DMS 273 treated with DMSO at 0.1 percent for 48 hours (cell line): ENCODE measurements at regions not wholly inside any gene's neighbourhood (a gene's known extent, or its start where the extent isn't known, plus 50 kb on each side); places are given as distances from the start of the nearest gene placed in this dataset.
"Not testable (repeated sequence)": the region's sequence is repeated elsewhere in the genome, so short reads cannot be mapped to it uniquely, and the experiment has no call there.

Source experiments
- DNase-seq: peaks from one replicate; lab custom pipeline; 2025; lab: John Stamatoyannopoulos, UW

- no peak for DNase-seq
Observed at GRCh38 chr3:14057701-14058100, 67.0 kb downstream of the CHCHD4 start.

GRCh38 chr3:14047841-14048240 lies 76.8 kb downstream of the CHCHD4 start:
- no peak for DNase-seq

GRCh38 chr3:14047027-14047426 lies 77.6 kb downstream of the CHCHD4 start:
- no peak for DNase-seq

GRCh38 chr3:14042680-14043079 lies 82.0 kb downstream of the CHCHD4 start:
- DNase-seq = no peak

GRCh38 chr3:14039149-14039548 lies 85.5 kb downstream of the CHCHD4 start:
- no peak for DNase-seq

- DNase-seq = no peak
Observed at GRCh38 chr3:14037211-14037610, 87.5 kb downstream of the CHCHD4 start.

GRCh38 chr3:14033023-14033422 lies 91.6 kb downstream of the CHCHD4 start:
- no peak for DNase-seq

GRCh38 chr3:14031271-14031670 lies 93.4 kb downstream of the CHCHD4 start:
- no peak for DNase-seq

- not testable (repeated sequence) for DNase-seq
Observed at GRCh38 chr3:14029390-14029995, 95.2 kb downstream of the CHCHD4 start.

GRCh38 chr3:14028122-14028521 lies 96.5 kb downstream of the CHCHD4 start:
- DNase-seq = not testable (repeated sequence)

GRCh38 chr3:14019459-14019858 lies 105.2 kb downstream of the CHCHD4 start:
- no peak for DNase-seq

GRCh38 chr3:14016900-14017475 lies 107.7 kb downstream of the CHCHD4 start:
- DNase-seq = no peak

GRCh38 chr3:14007006-14007405 lies 117.7 kb downstream of the CHCHD4 start:
- no peak for DNase-seq

- peak; percentile 0 for DNase-seq
Observed at GRCh38 chr3:14001136-14001535, 121.3 kb upstream of the WNT7A start.

- no peak for DNase-seq
Observed at GRCh38 chr3:14000556-14000955, 120.7 kb upstream of the WNT7A start.

- no peak for DNase-seq
Observed at GRCh38 chr3:13998831-13999230, 119.0 kb upstream of the WNT7A start.

- not testable (repeated sequence) for DNase-seq
Observed at GRCh38 chr3:13995216-13995615, 115.3 kb upstream of the WNT7A start.

GRCh38 chr3:13988925-13989324 lies 109.1 kb upstream of the WNT7A start:
- not testable (repeated sequence) for DNase-seq

GRCh38 chr3:13976469-13976868 lies 96.6 kb upstream of the WNT7A start:
- no peak for DNase-seq

- DNase-seq = no peak
Observed at GRCh38 chr3:13975686-13976085, 95.8 kb upstream of the WNT7A start.

GRCh38 chr3:13972679-13973379 lies 93.0 kb upstream of the WNT7A start:
- no peak for DNase-seq

- no peak for DNase-seq
Observed at GRCh38 chr3:13966302-13966701, 86.4 kb upstream of the WNT7A start.

- DNase-seq = no peak
Observed at GRCh38 chr3:13963137-13963886, 83.4 kb upstream of the WNT7A start.
